K562 (cell line): ENCODE measurements at regions not wholly inside any gene's neighbourhood (a gene's known extent, or its start where the extent isn't known, plus 50 kb on each side); places are given as distances from the start of the nearest gene placed in this dataset.

Source experiments
- ATAC-seq: fragments of 200-7000 bp; cut with Tn5 transposase; 3 replicates; pipeline ENCODE4 v1.9.1; 2020; ENCODE audit warnings: moderate library complexity
- BruUV-seq: library from RNA; stranded (reverse); fragments of 400-500 nt; replicated peaks from 2 replicates; lab custom pipeline; 2021; lab: Mats Ljungman, UMichigan
- CTCF ChIA-PET: fragments of 300-600 bp; formaldehyde crosslinking; extraction: SDS; loops from one replicate; lab custom pipeline; 2021; ENCODE audit warnings: low intra/inter-chr PET ratio; lab: Yijun Ruan, JAX
- POLR2A ChIA-PET: fragments of 300-600, 350-650 bp; sonication (Branson Sonifier 250); formaldehyde crosslinking; extraction: SDS; loops from one replicate; lab custom pipeline; 2021; ENCODE audit warnings: antibody characterized with exemption, inconsistent platforms; lab: Yijun Ruan, JAX
- DNase-seq, 4 experiments: peaks; one replicate each; pipeline versions ENCODE4 v3.0.0 to v3.0.0-alpha.2; 2011 to 2018; ENCODE audit warnings: low spot score in 3 of 4, mixed read lengths in 3 of 4; ENCODE audit errors: extremely low read depth in 1 of 4
- FAIRE-seq: peaks from 2 replicates; lab custom pipeline; 2011; peaks lifted over from hg19 to GRCh38; lab: Jason Lieb, UNC
- H2AFZ ChIP-seq: 2 replicates; pipeline ENCODE4 v1.6.0; 2011; ENCODE audit warnings: low read depth, low read length, control low read depth, inconsistent platforms
- H3K27ac ChIP-seq: fragments of 200-600 bp; 3 replicates; pipeline ENCODE4 v1.8.0; 2011; ENCODE audit warnings: low read depth, mild to moderate bottlenecking, control low read depth, inconsistent platforms, low read length, moderate library complexity, mixed read lengths; ENCODE audit errors: extremely low read depth
- H3K27me3 ChIP-seq, 2 experiments: fragments of 300-600 bp in 1 of 2; 2 replicates in 1 of 2; 3 replicates in 1 of 2; pipeline versions ENCODE4 v1.6.0 to v1.8.0; 2011; ENCODE audit warnings: inconsistent platforms in 2 of 2, low read length in 2 of 2, mild to moderate bottlenecking in 1 of 2, mixed read lengths in 1 of 2, moderate library complexity in 1 of 2; ENCODE audit not compliant: control insufficient read depth in 2 of 2, insufficient read depth in 2 of 2
- H3K36me3 ChIP-seq: fragments of 300-600 bp; 3 replicates; pipeline ENCODE4 v1.8.0; 2011; ENCODE audit warnings: mild to moderate bottlenecking, low read length, inconsistent platforms; ENCODE audit not compliant: control insufficient read depth, insufficient read depth
- H3K4me1 ChIP-seq, 2 experiments: fragments of 200-600 bp in 1 of 2; replicated peaks in 1 of 2; 2 replicates in 1 of 2; 3 replicates in 1 of 2; pipeline versions ENCODE4 v1.5.1 to v1.8.0; 2011; ENCODE audit warnings: inconsistent platforms in 2 of 2, low read length in 2 of 2, mild to moderate bottlenecking in 1 of 2, mixed read lengths in 1 of 2, moderate library complexity in 1 of 2; ENCODE audit not compliant: control insufficient read depth in 2 of 2, insufficient read depth in 2 of 2
- H3K4me2 ChIP-seq: 2 replicates; pipeline ENCODE4 v1.6.1; 2011; ENCODE audit warnings: low read length, control low read depth, inconsistent platforms, mixed read lengths; ENCODE audit not compliant: insufficient read depth
- H3K4me3 ChIP-seq: fragments of 200-600 bp; sonication (generic), shearing (Covaris generic); 2 replicates; pipeline ENCODE4 v1.5.1; 2016; ENCODE audit warnings: control low read depth, inconsistent platforms
- H3K79me2 ChIP-seq: fragments of 200-600 bp; 3 replicates; pipeline ENCODE4 v1.8.0; 2011; ENCODE audit warnings: low read length, inconsistent platforms; ENCODE audit not compliant: control insufficient read depth, insufficient read depth
- H3K9ac ChIP-seq, 2 experiments: 2 replicates each; pipeline versions ENCODE4 v1.6.0 to v1.6.1; 2011; ENCODE audit warnings: low read depth in 2 of 2, low read length in 2 of 2, control low read depth in 1 of 2, inconsistent platforms in 1 of 2, mild to moderate bottlenecking in 1 of 2, mixed read lengths in 1 of 2; ENCODE audit not compliant: insufficient read depth in 1 of 2
- H3K9me1 ChIP-seq: one replicate; pipeline ENCODE4 v1.6.0; 2011; ENCODE audit warnings: inconsistent platforms, mild to moderate bottlenecking, low read length, moderate library complexity; ENCODE audit not compliant: control insufficient read depth, insufficient read depth
- H3K9me3 ChIP-seq: replicated peaks from 2 replicates; pipeline ENCODE4 v1.5.1; 2011; ENCODE audit warnings: low read depth, low read length, inconsistent platforms; ENCODE audit not compliant: control insufficient read depth, insufficient read depth
- H4K20me1 ChIP-seq: replicated peaks from 2 replicates; pipeline ENCODE4 v1.6.1; 2011; ENCODE audit warnings: low read length, inconsistent platforms, mixed read lengths; ENCODE audit not compliant: control insufficient read depth, insufficient read depth
- DMBX1 ChIP-seq: fragments of 250-450 bp; sonication (Bioruptor Pico); IDR thresholded peaks from 2 replicates; pipeline ENCODE4 v1.8.0; 2022; ENCODE audit warnings: inconsistent platforms, mild to moderate bottlenecking, moderate library complexity, borderline replicate concordance
- E2F3 ChIP-seq: fragments of 250-450 bp; sonication (Bioruptor Pico); IDR thresholded peaks from 2 replicates; pipeline ENCODE4 v1.4.0; 2020; ENCODE audit warnings: mild to moderate bottlenecking
- SMC3 ChIP-seq: conservative IDR thresholded peaks from 2 replicates; pipeline ENCODE4 v1.6.1; 2011; ENCODE audit warnings: low read depth, low read length, improper control_type of control experiment; ENCODE audit not compliant: insufficient read depth
- SUPT5H ChIP-seq: fragments of 450-650 bp; IDR thresholded peaks from 2 replicates; pipeline ENCODE4 v1.6.1; 2016
- TEAD4 ChIP-seq, 2 experiments: sonication (generic) in 1 of 2; formaldehyde crosslinking in 1 of 2; IDR thresholded peaks; 2 replicates each; pipeline versions ENCODE4 v1.6.1 to v1.8.0; 2012 to 2022; ENCODE audit warnings: borderline replicate concordance in 1 of 2, inconsistent platforms in 1 of 2, low read length in 1 of 2, mild to moderate bottlenecking in 1 of 2, missing genetic modification reagents in 1 of 2
- ZNF431 ChIP-seq: sonication (generic); formaldehyde crosslinking; IDR thresholded peaks from 2 replicates; pipeline ENCODE4 v1.8.0; 2022; ENCODE audit warnings: mild to moderate bottlenecking, missing genetic modification reagents
- ZNF449 ChIP-seq: fragments of 250-450 bp; sonication (Bioruptor Pico); IDR thresholded peaks from 2 replicates; pipeline ENCODE4 v1.8.0; 2022; ENCODE audit warnings: moderate library complexity, mild to moderate bottlenecking, inconsistent platforms
- WGBS: fragments of 100-300 bp; shearing (Covaris generic); methylation state at CpG from one replicate; pipeline ENCODE4 v1.1.6; 2016; ENCODE audit warnings: low coverage, mixed read lengths; ENCODE audit not compliant: insufficient coverage; ENCODE audit errors: missing lambda C conversion rate; 5-methylcytosine and 5-hydroxymethylcytosine counted together
- in situ Hi-C: fragments of 300-500 bp; cut with MboI; formaldehyde crosslinking; loops from 4 replicates; pipeline ENCODE4 v1.15.0; 2018; ENCODE audit warnings: inconsistent platforms, mixed read lengths
- intact Hi-C: fragments of 100-400 bp; cut with micrococcal nuclease; formaldehyde crosslinking; loops from 2 replicates; pipeline ENCODE4 v1.14.2; 2022
- TF ChIP-seq, protein P1 (sequence below): fragments of 250-450 bp; sonication (Bioruptor Pico); IDR thresholded peaks from 2 replicates; pipeline ENCODE4 v1.9.0; 2021; ENCODE audit warnings: mild to moderate bottlenecking, inconsistent platforms
- TF ChIP-seq, protein P2 (sequence below): fragments of 250-450 bp; sonication (Bioruptor Pico); IDR thresholded peaks from 2 replicates; pipeline ENCODE4 v1.5.1; 2021; ENCODE audit warnings: mild to moderate bottlenecking

- FAIRE-seq, result no peak
- no peaks in the 10 kb centered on the region for H3K27me3 ChIP-seq
- H3K27ac ChIP-seq, result no peak overlapping the region
- H3K36me3 ChIP-seq, result no peaks in the 10 kb centered on the region
- H3K9ac ChIP-seq, result no peak overlapping the region
- H4K20me1 ChIP-seq, result no peaks in the 10 kb centered on the region
- H3K4me2 ChIP-seq, result no peak overlapping the region
- no peaks in the 10 kb centered on the region for H3K9me1 ChIP-seq
- H2AFZ ChIP-seq, result no peak overlapping the region
- WGBS, result 20% methylated on average over 2 of the region's 2 CpGs
- intact Hi-C loops, result no loop called here
- no peak for ATAC-seq
- TF ChIP-seq, protein P1, sequence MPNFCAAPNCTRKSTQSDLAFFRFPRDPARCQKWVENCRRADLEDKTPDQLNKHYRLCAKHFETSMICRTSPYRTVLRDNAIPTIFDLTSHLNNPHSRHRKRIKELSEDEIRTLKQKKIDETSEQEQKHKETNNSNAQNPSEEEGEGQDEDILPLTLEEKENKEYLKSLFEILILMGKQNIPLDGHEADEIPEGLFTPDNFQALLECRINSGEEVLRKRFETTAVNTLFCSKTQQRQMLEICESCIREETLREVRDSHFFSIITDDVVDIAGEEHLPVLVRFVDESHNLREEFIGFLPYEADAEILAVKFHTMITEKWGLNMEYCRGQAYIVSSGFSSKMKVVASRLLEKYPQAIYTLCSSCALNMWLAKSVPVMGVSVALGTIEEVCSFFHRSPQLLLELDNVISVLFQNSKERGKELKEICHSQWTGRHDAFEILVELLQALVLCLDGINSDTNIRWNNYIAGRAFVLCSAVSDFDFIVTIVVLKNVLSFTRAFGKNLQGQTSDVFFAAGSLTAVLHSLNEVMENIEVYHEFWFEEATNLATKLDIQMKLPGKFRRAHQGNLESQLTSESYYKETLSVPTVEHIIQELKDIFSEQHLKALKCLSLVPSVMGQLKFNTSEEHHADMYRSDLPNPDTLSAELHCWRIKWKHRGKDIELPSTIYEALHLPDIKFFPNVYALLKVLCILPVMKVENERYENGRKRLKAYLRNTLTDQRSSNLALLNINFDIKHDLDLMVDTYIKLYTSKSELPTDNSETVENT, result no peak
- TF ChIP-seq ZNF431 (no peak), DMBX1 (CRISPR knock-in tag) (no peak)
- H3K4me3 ChIP-seq, result no peak overlapping the region
- no TSS peak for BruUV-seq
- no peaks in the 10 kb centered on the region for H3K79me2 ChIP-seq
- no peak for DNase-seq
- POLR2A ChIA-PET, result no interaction called here
- no peaks in the 10 kb centered on the region for H3K4me1 ChIP-seq
- CTCF ChIA-PET, result no interaction called here
- in situ Hi-C loops, result no loop called here
- no peaks in the 10 kb centered on the region for H3K9me3 ChIP-seq
These were observed 272.9 kb upstream of the FERMT1 start for GRCh38 chr20:6395695-6396094.

DNA sequence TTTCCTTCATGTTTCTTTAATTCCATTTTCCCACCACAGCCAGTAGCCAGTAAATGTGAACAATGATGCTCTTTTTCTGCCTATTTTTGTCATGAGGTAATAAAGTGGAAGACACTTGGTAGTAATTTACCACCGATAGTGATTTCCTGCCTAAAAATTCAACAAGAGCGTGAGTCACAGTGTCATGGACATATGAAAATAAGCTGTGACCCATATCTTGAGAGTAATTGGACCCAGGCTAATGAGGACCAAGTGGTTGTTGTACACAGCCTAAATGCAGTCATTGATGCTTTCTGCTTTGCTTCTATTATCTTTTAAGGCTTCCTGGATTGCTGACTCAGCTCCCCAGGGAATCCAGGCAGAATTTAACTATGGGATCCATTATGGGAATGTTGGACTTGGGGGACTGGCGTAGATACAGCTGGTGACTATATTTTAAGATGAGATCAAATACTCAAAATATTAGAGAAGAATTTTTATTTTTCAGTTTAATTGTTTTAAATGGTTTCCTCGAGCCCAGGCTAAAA lies 265.9 kb upstream of the FERMT1 start:
- Histone ChIP-seq H3K9me3 (no peaks in the 10 kb centered on the region), H3K4me3 (no peak overlapping the region), H4K20me1 (no peaks in the 10 kb centered on the region), H3K9me1 (no peaks in the 10 kb centered on the region), H3K4me2 (no peak overlapping the region), H3K4me1 (no peaks in the 10 kb centered on the region), H2AFZ (no peak overlapping the region), H3K36me3 (no peaks in the 10 kb centered on the region), H3K27me3 (no peaks in the 10 kb centered on the region), H3K9ac (no peak overlapping the region), H3K27ac (no peak overlapping the region), H3K79me2 (no peaks in the 10 kb centered on the region)
- DNase-seq (no peak), ATAC-seq (no peak), FAIRE-seq (no peak)
- in situ Hi-C loops, result no loop called here
- ChIA-PET POLR2A (no interaction called here), CTCF (no interaction called here)
- intact Hi-C loops, result no loop called here
- 2% methylated on average over 4 of the region's 4 CpGs for WGBS
- no TSS peak for BruUV-seq
- no peak for TF ChIP-seq TEAD4 (IDR thresholded peaks at IDR 0.05; ENCODE audit: low read length)
- TF ChIP-seq TEAD4 (CRISPR knock-in tag; IDR thresholded peaks at IDR 0.05; ENCODE audit: borderline replicate concordance), result no peak
- TF ChIP-seq ZNF449 (CRISPR knock-in tag), result no peak
- TF ChIP-seq SMC3, result no peak
- no peak for TF ChIP-seq SUPT5H
- no peak for TF ChIP-seq E2F3 (CRISPR knock-in tag)
- TF ChIP-seq, protein P2, sequence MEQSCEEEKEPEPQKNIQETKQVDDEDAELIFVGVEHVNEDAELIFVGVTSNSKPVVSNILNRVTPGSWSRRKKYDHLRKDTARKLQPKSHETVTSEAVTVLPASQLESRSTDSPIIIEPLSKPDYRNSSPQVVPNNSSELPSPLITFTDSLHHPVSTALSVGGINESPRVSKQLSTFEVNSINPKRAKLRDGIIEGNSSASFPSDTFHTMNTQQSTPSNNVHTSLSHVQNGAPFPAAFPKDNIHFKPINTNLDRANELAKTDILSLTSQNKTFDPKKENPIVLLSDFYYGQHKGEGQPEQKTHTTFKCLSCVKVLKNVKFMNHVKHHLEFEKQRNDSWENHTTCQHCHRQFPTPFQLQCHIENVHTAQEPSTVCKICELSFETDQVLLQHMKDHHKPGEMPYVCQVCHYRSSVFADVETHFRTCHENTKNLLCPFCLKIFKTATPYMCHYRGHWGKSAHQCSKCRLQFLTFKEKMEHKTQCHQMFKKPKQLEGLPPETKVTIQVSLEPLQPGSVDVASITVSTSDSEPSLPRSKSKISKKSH, result no peak
